Suppressor macrophage treated with lipopolysaccharide for 4 hours (primary cell): ENCODE measurements at regions not wholly inside any gene's neighbourhood (a gene's known extent, or its start where the extent isn't known, plus 50 kb on each side); places are given as distances from the start of the nearest gene placed in this dataset.

ENCODE experiments used
- DNase-seq: peaks from one replicate; pipeline ENCODE4 v3.0.0-alpha.2; 2020

GRCh38 chr1:71262970-71263369 is 182.1 kb upstream of the ZRANB2 start:
- no peak for DNase-seq

GRCh38 chr1:71252900-71253299 is 172.1 kb upstream of the ZRANB2 start:
- DNase-seq: no peak

- no peak for DNase-seq
Measured at GRCh38 chr1:71245246-71245645, 164.4 kb upstream of the ZRANB2 start.

- no peak for DNase-seq
Measured at GRCh38 chr1:71242239-71242638, 161.4 kb upstream of the ZRANB2 start.

GRCh38 chr1:71240656-71241055 is 159.8 kb upstream of the ZRANB2 start:
- DNase-seq: no peak

GRCh38 chr1:71236503-71236902 is 155.7 kb upstream of the ZRANB2 start:
- DNase-seq: no peak

- no peak for DNase-seq
Measured at GRCh38 chr1:71233645-71234044, 152.8 kb upstream of the ZRANB2 start.

- no peak for DNase-seq
Measured at GRCh38 chr1:71232786-71233185, 152.0 kb upstream of the ZRANB2 start.

GRCh38 chr1:71232166-71232763 is 151.4 kb upstream of the ZRANB2 start:
- DNase-seq: no peak

- no peak for DNase-seq
Measured at GRCh38 chr1:71231751-71232150, 150.9 kb upstream of the ZRANB2 start.

GRCh38 chr1:71228742-71229365 is 148.0 kb upstream of the ZRANB2 start:
- no peak for DNase-seq

GRCh38 chr1:71228241-71228640 is 147.4 kb upstream of the ZRANB2 start:
- DNase-seq: no peak

- DNase-seq: no peak
Measured at GRCh38 chr1:71224741-71225377, 144.0 kb upstream of the ZRANB2 start.

GRCh38 chr1:71223641-71224340 is 143.0 kb upstream of the ZRANB2 start:
- no peak for DNase-seq

- DNase-seq: no peak
Measured at GRCh38 chr1:71222668-71223067, 141.8 kb upstream of the ZRANB2 start.

- DNase-seq: no peak
Measured at GRCh38 chr1:71210718-71211117, 129.9 kb upstream of the ZRANB2 start.

GRCh38 chr1:71203241-71203640 is 122.4 kb upstream of the ZRANB2 start:
- no peak for DNase-seq

- DNase-seq: no peak
Measured at GRCh38 chr1:71200503-71200902, 119.7 kb upstream of the ZRANB2 start.

- DNase-seq: peak; percentile 6
Measured at GRCh38 chr1:71196685-71197084, 115.8 kb upstream of the ZRANB2 start.

GRCh38 chr1:71193153-71193552 is 112.3 kb upstream of the ZRANB2 start:
- no peak for DNase-seq

- no peak for DNase-seq
Measured at GRCh38 chr1:71191520-71191919, 110.7 kb upstream of the ZRANB2 start.

GRCh38 chr1:71190843-71191242 is 110.0 kb upstream of the ZRANB2 start:
- DNase-seq: no peak

GRCh38 chr1:71184410-71184809 is 103.6 kb upstream of the ZRANB2 start:
- DNase-seq: no peak

- no peak for DNase-seq
Measured at GRCh38 chr1:71179997-71180396, 99.2 kb upstream of the ZRANB2 start.
